HepG2 (cell line): ENCODE measurements at regions not wholly inside any gene's neighbourhood (a gene's known extent, or its start where the extent isn't known, plus 50 kb on each side); places are given as distances from the start of the nearest gene placed in this dataset.

Experiments used
- ATAC-seq: fragments of 200-7000 bp; cut with Tn5 transposase; 3 replicates; pipeline ENCODE4 v1.9.1; 2020; ENCODE audit warnings: mild to moderate bottlenecking, moderate library complexity
- BruUV-seq: library from RNA; stranded (reverse); fragments of 400-500 nt; replicated peaks from 2 replicates; lab custom pipeline; 2021; lab: Mats Ljungman, UMichigan
- CTCF ChIA-PET: fragments of 300-600 bp; formaldehyde crosslinking; extraction: SDS; loops from one replicate; lab custom pipeline; 2021; ENCODE audit warnings: low total read pairs, inconsistent platforms, low intra/inter-chr PET ratio; lab: Yijun Ruan, JAX
- POLR2A ChIA-PET: fragments of 350-600 bp; sonication (Branson Sonifier 250); formaldehyde crosslinking; loops from one replicate; lab custom pipeline; 2020; ENCODE audit warnings: antibody characterized with exemption, inconsistent platforms; lab: Yijun Ruan, JAX
- DNase-seq: peaks from one replicate; pipeline ENCODE4 v3.0.0-alpha.2; 2015; ENCODE audit warnings: low spot score
- FAIRE-seq: peaks from 3 replicates; lab custom pipeline; 2011; peaks lifted over from hg19 to GRCh38; lab: Jason Lieb, UNC
- H2AFZ ChIP-seq: one replicate; pipeline ENCODE4 v1.6.1; 2011; ENCODE audit warnings: low read length, inconsistent platforms
- H3K27ac ChIP-seq: fragments of 300-600 bp; 3 replicates; pipeline ENCODE4 v1.8.0; 2011; ENCODE audit warnings: mixed run types, mild to moderate bottlenecking, mixed read lengths, low read length, inconsistent platforms; ENCODE audit not compliant: insufficient read depth; ENCODE audit errors: extremely low read length
- H3K27me3 ChIP-seq, 2 experiments: fragments of 200-600 bp in 1 of 2; 2 replicates in 1 of 2; 3 replicates in 1 of 2; pipeline versions ENCODE4 v1.6.0 to v1.8.0; 2011; ENCODE audit warnings: low read length in 2 of 2, mild to moderate bottlenecking in 2 of 2, moderate library complexity in 2 of 2, inconsistent platforms in 1 of 2; ENCODE audit not compliant: insufficient read depth in 2 of 2, control insufficient read depth in 1 of 2
- H3K36me3 ChIP-seq, 2 experiments: fragments of 200-600 bp in 1 of 2; replicated peaks in 1 of 2; 2 replicates in 1 of 2; 3 replicates in 1 of 2; pipeline versions ENCODE4 v1.5.1 to v1.8.0; 2011; ENCODE audit warnings: low read length in 2 of 2, inconsistent platforms in 1 of 2; ENCODE audit not compliant: insufficient read depth in 2 of 2, control insufficient read depth in 1 of 2
- H3K4me1 ChIP-seq: 2 replicates; pipeline ENCODE4 v1.5.1; 2012; ENCODE audit warnings: low read length, inconsistent platforms; ENCODE audit not compliant: insufficient read depth
- H3K4me2 ChIP-seq: 2 replicates; pipeline ENCODE4 v1.6.0; 2011; ENCODE audit warnings: low read depth, low read length, inconsistent platforms
- H3K4me3 ChIP-seq, 3 experiments: fragments of 200-600 bp in 1 of 3; sonication (generic), shearing (Covaris generic) in 1 of 3; replicated peaks in 1 of 3; 2 replicates each; pipeline ENCODE4 v1.5.1; 2011 to 2016; ENCODE audit warnings: low read length in 3 of 3, inconsistent platforms in 2 of 3, low read depth in 2 of 3, mild to moderate bottlenecking in 2 of 3, control low read depth in 1 of 3, mixed read lengths in 1 of 3; ENCODE audit not compliant: insufficient read depth in 1 of 3
- H3K79me2 ChIP-seq: one replicate; pipeline ENCODE4 v1.6.1; 2011; ENCODE audit warnings: low read length, inconsistent platforms; ENCODE audit not compliant: insufficient read depth
- H3K9ac ChIP-seq: 2 replicates; pipeline ENCODE4 v1.6.0; 2011; ENCODE audit warnings: mild to moderate bottlenecking, low read depth, low read length, inconsistent platforms; ENCODE audit not compliant: insufficient read depth
- H3K9me3 ChIP-seq: 2 replicates; pipeline ENCODE4 v1.5.1; 2012; ENCODE audit warnings: mild to moderate bottlenecking, low read length
- H4K20me1 ChIP-seq: 2 replicates; pipeline ENCODE4 v1.6.0; 2011; ENCODE audit warnings: inconsistent platforms, mild to moderate bottlenecking, low read length, moderate library complexity; ENCODE audit not compliant: insufficient read depth
- GABPA ChIP-seq, 2 experiments: IDR thresholded peaks; 2 replicates each; pipeline ENCODE4 v1.6.1; 2011 to 2016; ENCODE audit warnings: low read depth in 2 of 2, low read length in 1 of 2, missing biosample characterization in 1 of 2, missing genetic modification characterization in 1 of 2
- IRX3 ChIP-seq: sonication (generic); formaldehyde crosslinking; IDR thresholded peaks from 2 replicates; pipeline ENCODE4 v1.8.1; 2023; ENCODE audit warnings: mild to moderate bottlenecking, low read depth, missing genetic modification reagents, borderline replicate concordance
- ISL2 ChIP-seq: sonication (generic); formaldehyde crosslinking; IDR thresholded peaks from 2 replicates; pipeline ENCODE4 v1.5.0; 2020; ENCODE audit warnings: missing genetic modification reagents
- MTF1 ChIP-seq: sonication (generic); formaldehyde crosslinking; IDR thresholded peaks from 2 replicates; pipeline ENCODE4 v1.5.0; 2020; ENCODE audit warnings: missing genetic modification reagents
- NFE2 ChIP-seq: sonication (generic); formaldehyde crosslinking; IDR thresholded peaks from 2 replicates; pipeline ENCODE4 v1.4.0; 2020; ENCODE audit warnings: missing genetic modification reagents
- NFIC ChIP-seq: IDR thresholded peaks from 2 replicates; pipeline ENCODE4 v1.6.1; 2012; ENCODE audit warnings: mild to moderate bottlenecking, low read length, inconsistent platforms
- NONO ChIP-seq, 2 experiments: fragments of 450-650 bp in 1 of 2; sonication (generic) in 1 of 2; formaldehyde crosslinking in 1 of 2; IDR thresholded peaks in 1 of 2; conservative IDR thresholded peaks in 1 of 2; 2 replicates each; pipeline versions ENCODE4 v1.6.1 to v1.8.0; 2017 to 2022; ENCODE audit warnings: mild to moderate bottlenecking in 1 of 2, missing genetic modification reagents in 1 of 2, moderate library complexity in 1 of 2
- TEF ChIP-seq: sonication (generic); formaldehyde crosslinking; IDR thresholded peaks from 2 replicates; pipeline ENCODE4 v1.5.0; 2020; ENCODE audit warnings: missing genetic modification reagents
- TRIM24 ChIP-seq: sonication (generic); formaldehyde crosslinking; IDR thresholded peaks from 2 replicates; pipeline ENCODE4 v1.8.0; 2022; ENCODE audit warnings: mild to moderate bottlenecking, missing genetic modification reagents
- U2AF2 ChIP-seq: fragments of 200-400 bp; formaldehyde crosslinking; IDR thresholded peaks from 2 replicates; pipeline ENCODE4 v1.6.1; 2017; ENCODE audit warnings: low read depth, mild to moderate bottlenecking, low read length
- ZBTB14 ChIP-seq: sonication (generic); formaldehyde crosslinking; IDR thresholded peaks from 2 replicates; pipeline ENCODE4 v1.4.0; 2020; ENCODE audit warnings: missing genetic modification reagents
- ZC3H13 ChIP-seq: sonication (generic); formaldehyde crosslinking; IDR thresholded peaks from 2 replicates; pipeline ENCODE4 v1.8.1; 2023; ENCODE audit warnings: mild to moderate bottlenecking, missing genetic modification reagents, moderate library complexity
- ZNF143 ChIP-seq: sonication (generic); formaldehyde crosslinking; IDR thresholded peaks from 2 replicates; pipeline ENCODE4 v1.4.0; 2020; ENCODE audit warnings: missing genetic modification reagents
- ZNF572 ChIP-seq: sonication (generic); formaldehyde crosslinking; IDR thresholded peaks from 2 replicates; pipeline ENCODE4 v1.5.1; 2020; ENCODE audit warnings: mild to moderate bottlenecking, missing genetic modification reagents
- ZNF766 ChIP-seq: sonication (generic); formaldehyde crosslinking; IDR thresholded peaks from 2 replicates; pipeline ENCODE4 v1.5.0; 2020; ENCODE audit warnings: missing genetic modification reagents, borderline replicate concordance
- WGBS: methylation state at CpG from one replicate; pipeline ENCODE4 v1.1.6; 2017; ENCODE audit warnings: low lambda C conversion rate; 5-methylcytosine and 5-hydroxymethylcytosine counted together
- in situ Hi-C: cut with HindIII; loops from 2 replicates; pipeline ENCODE4 v1.10.0; 2017; ENCODE audit warnings: low pct_unique_long_range_greater_than_20kb; ENCODE audit not compliant: extremely low pct_ligation_motif_present
- intact Hi-C: fragments of 100-400 bp; cut with micrococcal nuclease; formaldehyde crosslinking; loops from one replicate; pipeline ENCODE4 v1.10.0; 2022; ENCODE audit not compliant: unreplicated experiment

- no TSS peak for BruUV-seq
- CTCF ChIA-PET = no interaction called here
- in situ Hi-C loops = no loop called here
These were observed 119.9 kb downstream of the SPATA31D1 start for GRCh38 chr9:82108474-82108873.

More at GRCh38 chr9:82108474-82108873, 119.9 kb downstream of the SPATA31D1 start:
- POLR2A ChIA-PET = no interaction called here
- FAIRE-seq (no peak), DNase-seq (no peak), ATAC-seq (no peak)
- H3K27me3 ChIP-seq = no peaks in the 10 kb centered on the region
- intact Hi-C loops = loop anchor here (5.0 kb wide), 1 partner anchor 499 kb away; no protein-coding TSS in a partner anchor
- H3K27ac ChIP-seq = no peak overlapping the region
- H4K20me1 ChIP-seq = no peaks in the 10 kb centered on the region
- H2AFZ ChIP-seq = no peak overlapping the region
- no peak for TF ChIP-seq TRIM24 (CRISPR knock-in tag)
- TF ChIP-seq MTF1 (CRISPR knock-in tag) = no peak
- no peak for TF ChIP-seq TEF (CRISPR knock-in tag)
- no peak for TF ChIP-seq ISL2 (CRISPR knock-in tag)
- no peak for TF ChIP-seq NFE2 (CRISPR knock-in tag)
- TF ChIP-seq ZBTB14 (CRISPR knock-in tag) = no peak
- TF ChIP-seq ZNF572 = no peak
- TF ChIP-seq ZC3H13 (CRISPR knock-in tag) = no peak
- TF ChIP-seq ZNF766 (CRISPR knock-in tag) = no peak
- TF ChIP-seq GABPA (IDR thresholded peaks at IDR 0.05; ENCODE audit: low read depth, low read length) = no peak
- TF ChIP-seq GABPA (CRISPR knock-in tag; IDR thresholded peaks at IDR 0.05; ENCODE audit: low read depth) = no peak
- no peak for TF ChIP-seq U2AF2
- no peak for TF ChIP-seq IRX3 (CRISPR knock-in tag)
- TF ChIP-seq ZNF143 (CRISPR knock-in tag) = no peak
- no peak for TF ChIP-seq NONO (IDR thresholded peaks at IDR 0.05)
- no peak for TF ChIP-seq NONO (CRISPR knock-in tag; conservative IDR thresholded peaks at IDR 0.05)
- TF ChIP-seq NFIC = no peak
- H3K4me1 ChIP-seq = no peaks in the 10 kb centered on the region
- no peaks in the 10 kb centered on the region for H3K9me3 ChIP-seq
- H3K4me3 ChIP-seq = no peak overlapping the region
- no peak overlapping the region for H3K9ac ChIP-seq
- no peaks in the 10 kb centered on the region for H3K36me3 ChIP-seq
- WGBS = 0% methylated on average over 1 of the region's 1 CpG
- H3K4me2 ChIP-seq = no peak overlapping the region
- no peaks in the 10 kb centered on the region for H3K79me2 ChIP-seq
